RWPE2 (cell line): ENCODE measurements at regions not wholly inside any gene's neighbourhood (a gene's known extent, or its start where the extent isn't known, plus 50 kb on each side); places are given as distances from the start of the nearest gene placed in this dataset.

Experiments
- ATAC-seq: fragments of 200-7000 bp; cut with Tn5 transposase; 3 replicates; pipeline ENCODE4 v1.9.1; 2021; ENCODE audit warnings: low read depth
- DNase-seq: peaks from one replicate; pipeline ENCODE4 v3.0.0-alpha.2; 2020; ENCODE audit warnings: low spot score
- H3K27ac ChIP-seq: fragments of 450-650 bp; 2 replicates; pipeline ENCODE4 v1.5.1; 2017; ENCODE audit warnings: mild to moderate bottlenecking; ENCODE audit not compliant: poor library complexity, severe bottlenecking
- H3K27me3 ChIP-seq: fragments of 250-450 bp; sonication (Bioruptor Pico); 2 replicates; pipeline ENCODE4 v1.5.1; 2021; ENCODE audit warnings: mild to moderate bottlenecking, moderate library complexity; ENCODE audit not compliant: insufficient read depth, poor library complexity, severe bottlenecking
- H3K36me3 ChIP-seq: fragments of 250-450 bp; sonication (Bioruptor Pico); 2 replicates; pipeline ENCODE4 v1.5.1; 2020; ENCODE audit warnings: low read depth, mild to moderate bottlenecking, moderate library complexity
- H3K4me1 ChIP-seq: fragments of 250-450 bp; sonication (Bioruptor Pico); 2 replicates; pipeline ENCODE4 v1.5.1; 2021; ENCODE audit warnings: mild to moderate bottlenecking, moderate library complexity; ENCODE audit not compliant: insufficient read depth, poor library complexity, severe bottlenecking
- H3K4me3 ChIP-seq: fragments of 250-450 bp; sonication (Bioruptor Pico); 2 replicates; pipeline ENCODE4 v1.5.1; 2021; ENCODE audit warnings: mild to moderate bottlenecking, moderate library complexity; ENCODE audit not compliant: severe bottlenecking
- H3K9me3 ChIP-seq: fragments of 250-450 bp; sonication (Bioruptor Pico); 2 replicates; pipeline ENCODE4 v1.5.1; 2021; ENCODE audit warnings: mild to moderate bottlenecking, moderate library complexity; ENCODE audit not compliant: severe bottlenecking
- TF ChIP-seq, protein P1 (sequence below): fragments of 450-650 bp; IDR thresholded peaks from one replicate; pipeline ENCODE4 v1.5.1; 2017; ENCODE audit warnings: mild to moderate bottlenecking, moderate library complexity; ENCODE audit not compliant: poor library complexity, severe bottlenecking

DNA sequence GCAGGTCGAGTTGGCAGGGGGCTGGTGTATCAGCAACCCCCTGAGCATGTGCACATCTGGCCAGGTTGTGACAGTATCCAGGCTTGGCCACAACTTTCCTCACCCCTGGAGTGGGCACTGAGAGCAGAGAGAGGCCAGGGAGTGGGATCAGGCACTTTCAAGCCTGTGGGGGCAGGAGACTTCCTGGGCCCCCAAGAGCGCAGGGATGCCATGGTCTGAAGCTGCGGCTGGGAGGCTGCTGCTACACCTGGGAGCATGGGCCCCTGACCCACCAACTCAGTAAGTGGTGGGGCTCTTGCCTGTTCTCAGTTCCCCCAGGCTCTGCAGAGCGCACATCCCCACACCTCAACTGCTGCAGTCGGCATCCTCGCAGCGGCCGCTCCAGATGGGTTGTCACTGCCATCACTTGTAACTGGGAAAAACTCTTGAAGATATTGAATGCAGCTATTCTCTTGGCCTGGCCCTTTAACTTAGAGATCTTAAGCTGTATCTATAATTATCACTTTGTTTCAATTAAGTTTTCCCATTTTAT lies 245.4 kb upstream of the SLITRK1 start:
- Histone ChIP-seq H3K9me3 (no peaks in the 10 kb centered on the region), H3K27ac (no peak overlapping the region), H3K36me3 (no peaks in the 10 kb centered on the region), H3K4me1 (no peaks in the 10 kb centered on the region), H3K27me3 (no peaks in the 10 kb centered on the region), H3K4me3 (no peak overlapping the region)
- no peak for DNase-seq
- TF ChIP-seq, protein P1, sequence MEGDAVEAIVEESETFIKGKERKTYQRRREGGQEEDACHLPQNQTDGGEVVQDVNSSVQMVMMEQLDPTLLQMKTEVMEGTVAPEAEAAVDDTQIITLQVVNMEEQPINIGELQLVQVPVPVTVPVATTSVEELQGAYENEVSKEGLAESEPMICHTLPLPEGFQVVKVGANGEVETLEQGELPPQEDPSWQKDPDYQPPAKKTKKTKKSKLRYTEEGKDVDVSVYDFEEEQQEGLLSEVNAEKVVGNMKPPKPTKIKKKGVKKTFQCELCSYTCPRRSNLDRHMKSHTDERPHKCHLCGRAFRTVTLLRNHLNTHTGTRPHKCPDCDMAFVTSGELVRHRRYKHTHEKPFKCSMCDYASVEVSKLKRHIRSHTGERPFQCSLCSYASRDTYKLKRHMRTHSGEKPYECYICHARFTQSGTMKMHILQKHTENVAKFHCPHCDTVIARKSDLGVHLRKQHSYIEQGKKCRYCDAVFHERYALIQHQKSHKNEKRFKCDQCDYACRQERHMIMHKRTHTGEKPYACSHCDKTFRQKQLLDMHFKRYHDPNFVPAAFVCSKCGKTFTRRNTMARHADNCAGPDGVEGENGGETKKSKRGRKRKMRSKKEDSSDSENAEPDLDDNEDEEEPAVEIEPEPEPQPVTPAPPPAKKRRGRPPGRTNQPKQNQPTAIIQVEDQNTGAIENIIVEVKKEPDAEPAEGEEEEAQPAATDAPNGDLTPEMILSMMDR = no peak
- ATAC-seq = no peak

DNA sequence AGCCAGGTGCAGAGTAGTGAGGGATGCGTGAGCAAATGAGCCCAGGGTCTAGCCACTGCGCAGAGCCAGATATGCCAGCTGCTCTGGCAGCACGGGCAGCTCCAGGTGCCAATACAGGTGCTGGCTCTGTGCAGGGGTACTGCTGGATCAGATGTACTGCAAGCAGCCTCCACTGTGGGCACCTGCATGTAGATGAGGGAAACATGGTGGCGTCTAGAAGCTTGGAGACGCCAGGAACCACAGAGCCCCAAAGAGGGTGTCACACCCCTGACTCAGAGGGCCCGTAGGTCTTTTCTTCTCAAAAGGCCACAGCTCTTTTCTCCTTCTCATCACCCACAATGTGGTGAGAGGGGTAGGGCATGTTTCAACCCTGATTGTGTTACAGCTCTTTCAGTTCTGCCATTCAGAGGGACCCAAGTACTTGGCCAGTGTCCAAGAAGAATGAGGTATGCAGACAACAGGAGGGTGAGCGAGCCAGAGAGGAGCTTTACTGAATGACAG lies 244.4 kb upstream of the SLITRK1 start:
- H3K27ac ChIP-seq = no peak overlapping the region
- no peaks in the 10 kb centered on the region for H3K27me3 ChIP-seq
- no peaks in the 10 kb centered on the region for H3K9me3 ChIP-seq
- ATAC-seq (no peak), DNase-seq (no peak)
- H3K36me3 ChIP-seq = no peaks in the 10 kb centered on the region
- TF ChIP-seq, protein P1 = no peak
- no peaks in the 10 kb centered on the region for H3K4me1 ChIP-seq
- H3K4me3 ChIP-seq = no peak overlapping the region

GRCh38 chr13:84121456-84121855 lies 239.2 kb upstream of the SLITRK1 start:
- no peaks in the 10 kb centered on the region for H3K36me3 ChIP-seq
- H3K4me3 ChIP-seq = no peak overlapping the region
- H3K27ac ChIP-seq = no peak overlapping the region
- no peaks in the 10 kb centered on the region for H3K27me3 ChIP-seq
- ATAC-seq (peak; percentile 71), DNase-seq (no peak)
- peaks cover 5% of the 10 kb centered on the region for H3K4me1 ChIP-seq
- H3K9me3 ChIP-seq = no peaks in the 10 kb centered on the region
- TF ChIP-seq, protein P1 = no peak

DNA sequence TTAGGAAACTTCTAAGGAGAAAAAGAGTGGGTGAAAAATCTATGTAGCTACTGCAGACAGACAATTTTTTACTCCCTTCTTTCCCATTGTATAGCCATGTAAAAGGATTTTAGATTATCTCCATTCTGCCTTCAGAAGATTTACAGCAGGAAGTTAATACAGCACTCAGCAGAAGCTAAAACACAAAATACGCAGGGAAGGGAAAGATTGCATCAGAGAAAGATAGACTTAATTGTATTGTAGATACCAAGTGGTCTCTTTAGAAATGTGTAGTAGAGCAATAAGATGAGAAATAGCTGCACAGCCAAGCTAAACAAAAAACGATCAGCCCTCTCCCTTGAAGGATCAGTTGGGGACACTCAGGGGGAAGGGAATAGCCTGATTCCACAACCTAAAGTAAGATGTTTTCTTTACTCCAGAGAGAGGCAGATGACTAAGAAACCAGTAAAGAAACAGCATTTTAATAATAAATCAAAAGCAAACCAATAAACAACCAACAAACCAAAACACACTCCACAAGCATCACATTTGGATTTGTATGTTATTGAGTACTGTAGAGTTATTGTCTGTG lies 236.7 kb upstream of the SLITRK1 start:
- DNase-seq (no peak), ATAC-seq (no peak)
- TF ChIP-seq, protein P1 = no peak
- Histone ChIP-seq H3K36me3 (no peaks in the 10 kb centered on the region), H3K4me3 (no peak overlapping the region), H3K4me1 (peaks cover 5% of the 10 kb centered on the region), H3K27me3 (no peaks in the 10 kb centered on the region), H3K9me3 (no peaks in the 10 kb centered on the region), H3K27ac (no peak overlapping the region)

DNA sequence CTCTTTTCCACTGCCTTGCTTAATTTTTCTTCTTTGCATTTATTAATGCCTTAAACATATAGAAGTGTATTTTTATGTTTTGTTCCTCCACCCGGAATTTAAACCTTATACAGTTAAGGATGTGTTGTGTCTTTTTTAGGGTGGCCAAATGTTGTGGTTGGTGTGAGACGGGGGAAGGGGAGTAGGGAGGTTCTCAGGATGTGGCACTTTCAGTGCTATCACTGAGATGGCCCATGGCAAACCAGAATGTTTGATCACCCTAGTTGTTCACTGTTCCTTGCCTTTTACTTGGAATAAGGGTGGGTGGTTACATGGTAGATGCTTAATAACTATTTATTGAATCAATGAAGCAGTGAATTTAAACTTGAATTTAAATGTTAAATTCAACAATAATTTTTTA lies 216.0 kb upstream of the SLITRK1 start:
- Histone ChIP-seq H3K27me3 (no peaks in the 10 kb centered on the region), H3K27ac (no peak overlapping the region), H3K4me3 (no peak overlapping the region), H3K9me3 (no peaks in the 10 kb centered on the region), H3K36me3 (no peaks in the 10 kb centered on the region), H3K4me1 (no peaks in the 10 kb centered on the region)
- ATAC-seq (no peak), DNase-seq (no peak)
- TF ChIP-seq, protein P1 = no peak
